Caco-2 (cell line): ENCODE measurements at regions not wholly inside any gene's neighbourhood (a gene's known extent, or its start where the extent isn't known, plus 50 kb on each side); places are given as distances from the start of the nearest gene placed in this dataset.

ENCODE experiments used
- BruUV-seq: library from RNA; stranded (reverse); fragments of 400-500 nt; replicated peaks from 2 replicates; lab custom pipeline; 2021; lab: Mats Ljungman, UMichigan
- CTCF ChIA-PET: fragments of 300-600 bp; sonication (Branson Sonifier 250); formaldehyde crosslinking; loops from one replicate; lab custom pipeline; 2022; ENCODE audit warnings: antibody characterized with exemption; lab: Charles Lee
- POLR2A ChIA-PET: fragments of 300-600 bp; sonication (Branson Sonifier 250); formaldehyde crosslinking; loops from one replicate; lab custom pipeline; 2022; ENCODE audit warnings: antibody characterized with exemption; lab: Charles Lee
- DNase-seq, 2 experiments: peaks; one replicate each; pipeline versions ENCODE4 v3.0.0 to v3.0.0-alpha.2; 2020 to 2022
- H3K27me3 ChIP-seq: replicated peaks from 2 replicates; pipeline ENCODE4 v1.6.0; 2011; ENCODE audit warnings: low read length; ENCODE audit not compliant: control insufficient read depth, insufficient read depth
- H3K36me3 ChIP-seq: 2 replicates; pipeline ENCODE4 v1.5.1; 2011; ENCODE audit warnings: low read length; ENCODE audit not compliant: control insufficient read depth, insufficient read depth
- H3K4me1 ChIP-seq: fragments of 250-450 bp; sonication (Bioruptor Pico); 2 replicates; pipeline ENCODE4 v1.5.1; 2020; ENCODE audit warnings: mild to moderate bottlenecking
- H3K4me3 ChIP-seq: 2 replicates; pipeline ENCODE4 v1.5.1; 2011; ENCODE audit warnings: low read depth, mild to moderate bottlenecking, control low read depth, low read length
- H3K9me3 ChIP-seq: fragments of 250-450 bp; sonication (Bioruptor Pico); 2 replicates; pipeline ENCODE4 v1.5.1; 2020; ENCODE audit warnings: mild to moderate bottlenecking, moderate library complexity
- H3K27ac Mint-ChIP-seq: one replicate; pipeline ENCODE4 v1.8.0; 2022; ENCODE audit warnings: mixed read lengths; ENCODE audit not compliant: unreplicated experiment
- H3K27me3 Mint-ChIP-seq: one replicate; pipeline ENCODE4 v1.8.0; 2022; ENCODE audit warnings: mixed read lengths; ENCODE audit not compliant: insufficient read depth, unreplicated experiment
- H3K36me3 Mint-ChIP-seq: one replicate; pipeline ENCODE4 v1.8.0; 2022; ENCODE audit warnings: mild to moderate bottlenecking, mixed read lengths; ENCODE audit not compliant: insufficient read depth, unreplicated experiment
- H3K4me1 Mint-ChIP-seq: one replicate; pipeline ENCODE4 v1.8.0; 2022; ENCODE audit warnings: low read depth, mixed read lengths; ENCODE audit not compliant: unreplicated experiment
- H3K4me3 Mint-ChIP-seq: one replicate; pipeline ENCODE4 v1.8.0; 2022; ENCODE audit warnings: mild to moderate bottlenecking, moderate library complexity, mixed read lengths; ENCODE audit not compliant: unreplicated experiment
- H3K9me3 Mint-ChIP-seq: one replicate; pipeline ENCODE4 v1.8.0; 2022; ENCODE audit warnings: mixed read lengths; ENCODE audit not compliant: unreplicated experiment
- intact Hi-C: fragments of 100-400 bp; cut with micrococcal nuclease; formaldehyde crosslinking; loops from one replicate; pipeline ENCODE4 v1.10.0; 2022; ENCODE audit not compliant: unreplicated experiment
- TF ChIP-seq, protein P1 (sequence below), 2 experiments: fragments of 200-600 bp in 1 of 2; IDR thresholded peaks; 1 replicate in 1 of 2; 2 replicates in 1 of 2; pipeline versions ENCODE4 v1.5.1 to v1.8.0; 2011 to 2022; ENCODE audit warnings: antibody characterized with exemption in 1 of 2, control low read depth in 1 of 2, inconsistent platforms in 1 of 2, low read depth in 1 of 2, low read length in 1 of 2, mild to moderate bottlenecking in 1 of 2, moderate library complexity in 1 of 2; ENCODE audit not compliant: insufficient read depth in 1 of 2, severe bottlenecking in 1 of 2, unreplicated experiment in 1 of 2

DNA sequence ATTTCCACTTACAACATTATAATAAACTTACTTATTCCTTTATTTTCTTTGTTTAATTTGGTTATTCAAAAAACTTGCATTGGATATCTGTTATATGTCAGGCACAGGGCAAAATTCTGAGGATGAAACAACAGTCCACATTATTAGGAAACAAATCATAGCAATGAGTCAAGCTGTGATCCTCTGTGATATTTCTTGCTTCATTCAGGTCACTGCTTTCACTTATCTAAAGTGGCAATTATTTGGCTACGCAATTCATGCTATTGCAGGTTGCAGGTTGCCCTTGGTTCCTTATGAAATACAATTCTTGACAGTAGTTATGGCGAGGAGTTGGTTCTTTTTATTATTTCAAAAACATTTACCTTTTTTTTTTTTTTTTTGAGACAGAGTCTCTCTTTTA is 66.4 kb upstream of the CNTN6 start:
- H3K36me3 ChIP-seq = no peaks in the 10 kb centered on the region
- H3K36me3 Mint-ChIP-seq = no peaks in the 10 kb centered on the region
- no peaks in the 10 kb centered on the region for H3K4me1 ChIP-seq
- H3K27me3 ChIP-seq = no peaks in the 10 kb centered on the region
- CTCF ChIA-PET = no interaction called here
- intact Hi-C loops = no loop called here
- POLR2A ChIA-PET = no interaction called here
- no peaks in the 10 kb centered on the region for H3K9me3 Mint-ChIP-seq
- H3K4me1 Mint-ChIP-seq = no peaks in the 10 kb centered on the region
- no peak overlapping the region for H3K4me3 ChIP-seq
- H3K4me3 Mint-ChIP-seq = no peak overlapping the region
- TF ChIP-seq, protein P1, sequence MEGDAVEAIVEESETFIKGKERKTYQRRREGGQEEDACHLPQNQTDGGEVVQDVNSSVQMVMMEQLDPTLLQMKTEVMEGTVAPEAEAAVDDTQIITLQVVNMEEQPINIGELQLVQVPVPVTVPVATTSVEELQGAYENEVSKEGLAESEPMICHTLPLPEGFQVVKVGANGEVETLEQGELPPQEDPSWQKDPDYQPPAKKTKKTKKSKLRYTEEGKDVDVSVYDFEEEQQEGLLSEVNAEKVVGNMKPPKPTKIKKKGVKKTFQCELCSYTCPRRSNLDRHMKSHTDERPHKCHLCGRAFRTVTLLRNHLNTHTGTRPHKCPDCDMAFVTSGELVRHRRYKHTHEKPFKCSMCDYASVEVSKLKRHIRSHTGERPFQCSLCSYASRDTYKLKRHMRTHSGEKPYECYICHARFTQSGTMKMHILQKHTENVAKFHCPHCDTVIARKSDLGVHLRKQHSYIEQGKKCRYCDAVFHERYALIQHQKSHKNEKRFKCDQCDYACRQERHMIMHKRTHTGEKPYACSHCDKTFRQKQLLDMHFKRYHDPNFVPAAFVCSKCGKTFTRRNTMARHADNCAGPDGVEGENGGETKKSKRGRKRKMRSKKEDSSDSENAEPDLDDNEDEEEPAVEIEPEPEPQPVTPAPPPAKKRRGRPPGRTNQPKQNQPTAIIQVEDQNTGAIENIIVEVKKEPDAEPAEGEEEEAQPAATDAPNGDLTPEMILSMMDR (IDR thresholded peaks at IDR 0.05; ENCODE audit: insufficient read depth in 1 of 2, low read depth in 1 of 2, low read length in 1 of 2, severe bottlenecking in 1 of 2, unreplicated experiment in 1 of 2) = no peak
- H3K9me3 ChIP-seq = no peaks in the 10 kb centered on the region
- H3K27me3 Mint-ChIP-seq = no peaks in the 10 kb centered on the region
- no peak for DNase-seq
- no peak overlapping the region for H3K27ac Mint-ChIP-seq
- BruUV-seq = no TSS peak

DNA sequence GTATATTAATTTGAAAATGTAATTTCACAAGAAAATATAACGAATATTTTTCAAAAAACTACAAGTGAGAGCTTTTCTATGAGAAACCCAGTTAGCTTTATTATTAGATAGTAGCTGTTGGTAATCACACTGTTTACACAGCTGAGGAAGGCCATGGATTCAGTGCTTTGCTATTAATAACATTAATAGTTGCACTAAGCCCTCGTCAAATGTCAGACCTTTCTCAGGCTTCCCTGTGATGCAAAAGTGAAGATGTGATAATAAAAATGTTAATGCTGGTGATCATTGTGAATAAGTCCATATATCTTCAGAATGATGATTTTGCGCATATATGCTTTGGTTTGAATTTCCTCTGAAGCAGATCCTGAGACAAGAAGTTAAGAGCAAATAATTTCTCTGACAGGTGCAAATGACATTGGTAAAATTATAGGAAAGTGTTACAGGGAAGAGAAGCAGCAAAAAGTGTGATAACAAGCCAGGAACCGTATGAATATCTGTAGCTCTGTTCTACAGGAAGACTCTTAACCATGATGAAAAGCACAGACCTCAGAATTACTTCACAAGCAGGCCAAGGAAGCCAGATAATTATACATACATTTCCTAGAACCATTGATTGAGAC is 56.5 kb upstream of the CNTN6 start:
- no peaks in the 10 kb centered on the region for H3K9me3 ChIP-seq
- intact Hi-C loops = no loop called here
- Mint-ChIP-seq H3K27me3 (no peaks in the 10 kb centered on the region), H3K36me3 (no peaks in the 10 kb centered on the region), H3K27ac (no peak overlapping the region), H3K4me3 (no peak overlapping the region), H3K4me1 (no peaks in the 10 kb centered on the region), H3K9me3 (no peaks in the 10 kb centered on the region)
- ChIA-PET CTCF (no interaction called here), POLR2A (no interaction called here)
- no TSS peak for BruUV-seq
- TF ChIP-seq, protein P1 (IDR thresholded peaks at IDR 0.05; ENCODE audit: insufficient read depth in 1 of 2, low read depth in 1 of 2, low read length in 1 of 2, severe bottlenecking in 1 of 2, unreplicated experiment in 1 of 2) = no peak
- no peaks in the 10 kb centered on the region for H3K4me1 ChIP-seq
- H3K36me3 ChIP-seq = no peaks in the 10 kb centered on the region
- no peak for DNase-seq
- no peak overlapping the region for H3K4me3 ChIP-seq
- H3K27me3 ChIP-seq = no peaks in the 10 kb centered on the region

DNA sequence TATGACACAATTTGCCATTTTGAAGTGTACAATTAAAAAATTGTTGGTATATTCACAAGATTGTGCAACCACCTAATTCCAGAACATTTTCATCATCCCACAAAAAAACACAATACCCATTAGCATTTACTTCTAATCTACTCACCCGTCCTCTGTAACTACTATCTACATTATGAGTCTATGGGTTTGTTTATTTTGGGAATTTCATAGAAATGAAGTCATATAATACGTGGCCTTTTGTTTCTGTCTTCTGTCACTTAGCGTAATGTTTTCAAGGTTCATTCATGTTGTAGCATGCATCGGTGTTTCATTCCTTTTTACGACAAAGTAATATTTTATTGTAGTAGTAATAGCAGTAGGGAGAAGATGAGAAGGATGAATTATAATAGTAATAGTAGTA is 55.2 kb upstream of the CNTN6 start:
- Histone ChIP-seq H3K27me3 (no peaks in the 10 kb centered on the region), H3K36me3 (no peaks in the 10 kb centered on the region), H3K4me1 (no peaks in the 10 kb centered on the region), H3K4me3 (no peak overlapping the region), H3K9me3 (no peaks in the 10 kb centered on the region)
- TF ChIP-seq, protein P1 (IDR thresholded peaks at IDR 0.05; ENCODE audit: insufficient read depth in 1 of 2, low read depth in 1 of 2, low read length in 1 of 2, severe bottlenecking in 1 of 2, unreplicated experiment in 1 of 2) = no peak
- intact Hi-C loops = no loop called here
- DNase-seq = no peak
- BruUV-seq = no TSS peak
- Mint-ChIP-seq H3K4me1 (no peaks in the 10 kb centered on the region), H3K36me3 (no peaks in the 10 kb centered on the region), H3K27me3 (no peaks in the 10 kb centered on the region), H3K4me3 (no peak overlapping the region), H3K27ac (no peak overlapping the region), H3K9me3 (no peaks in the 10 kb centered on the region)
- ChIA-PET CTCF (no interaction called here), POLR2A (no interaction called here)
